ENCODE measurements at regions not wholly inside any gene's neighbourhood (a gene's known extent, or its start where the extent isn't known, plus 50 kb on each side); places are given as distances from the start of the nearest gene placed in this dataset.
"Not testable (repeated sequence)": the region's sequence is repeated elsewhere in the genome, so short reads cannot be mapped to it uniquely, and the experiment has no call there.

DNA sequence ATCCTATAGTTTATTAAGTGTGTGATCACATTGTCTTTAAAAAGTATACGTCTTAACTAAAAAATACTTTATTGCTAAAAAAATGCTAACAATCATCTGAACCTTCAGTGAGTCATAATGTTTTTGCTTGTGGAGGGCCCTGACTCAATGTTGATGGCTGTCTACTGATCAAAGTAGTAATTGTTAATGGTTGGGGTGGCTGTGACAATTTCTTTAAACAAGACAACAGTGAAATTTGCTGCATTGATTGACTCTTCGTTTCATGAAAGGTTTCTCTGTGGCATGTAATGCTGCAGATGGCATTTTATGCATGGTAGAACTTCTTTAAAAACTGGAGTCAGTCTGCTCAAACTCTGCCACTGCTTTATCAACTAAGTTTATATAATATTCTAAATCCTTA is 101.4 kb upstream of the IL15 start:
- no peak for DNase-seq (ENCODE audit: low read depth)

DNA sequence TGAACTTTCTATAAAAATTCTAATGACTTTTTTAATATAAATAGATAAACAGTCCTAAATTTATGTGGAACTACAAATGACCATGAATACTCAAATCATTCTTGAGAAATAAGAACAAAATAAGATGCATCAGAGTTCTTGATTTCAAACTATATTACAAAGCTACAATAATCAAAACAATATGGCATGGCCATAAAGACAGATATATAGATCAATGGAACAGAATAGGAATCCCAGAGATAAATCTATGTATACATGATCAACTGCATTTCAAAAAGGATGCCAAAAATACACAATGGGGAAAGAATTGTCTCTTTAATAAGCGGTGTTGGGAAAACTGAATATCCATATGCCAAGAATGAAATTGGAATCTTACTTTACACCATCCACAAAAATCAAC is 98.4 kb upstream of the IL15 start:
- DNase-seq (ENCODE audit: low read depth), result no peak

DNA sequence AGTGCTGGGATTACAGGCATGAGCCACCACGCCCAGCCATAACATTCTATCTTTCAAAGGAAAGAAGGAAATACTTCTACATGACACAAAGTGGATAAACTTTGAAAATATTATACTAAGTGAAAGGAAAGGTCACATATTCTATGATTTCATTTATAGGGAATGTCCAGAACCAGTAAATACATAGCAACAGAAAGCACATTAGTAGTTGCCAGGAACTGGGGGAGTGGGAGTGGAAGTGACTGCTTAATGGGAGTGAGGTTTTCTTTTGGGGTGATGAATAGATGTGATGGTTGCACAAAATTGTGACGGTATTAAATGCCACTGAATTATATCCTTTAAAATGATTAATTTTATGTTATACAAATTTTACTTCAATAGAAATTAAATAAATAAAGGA is 95.7 kb upstream of the IL15 start:
- no peak for DNase-seq (ENCODE audit: low read depth)

DNA sequence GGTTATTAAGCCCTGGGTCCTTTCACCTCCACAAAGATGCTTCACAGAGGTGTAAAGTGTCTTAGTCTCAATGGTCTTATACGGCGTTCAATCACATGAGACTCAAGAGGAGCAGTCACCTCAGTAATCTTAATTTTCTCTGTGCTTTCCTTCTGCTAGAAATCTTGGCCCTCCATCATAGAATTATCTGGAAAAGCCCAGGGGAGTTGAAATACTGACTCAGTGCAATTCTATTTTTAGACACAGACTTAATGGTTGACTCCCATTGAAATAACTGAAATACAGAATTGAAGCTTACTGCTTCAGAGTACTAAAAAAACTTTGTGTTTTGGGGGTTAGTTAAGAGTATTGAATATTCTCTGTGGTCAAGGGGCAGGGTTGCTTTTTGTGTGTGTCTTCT is 94.5 kb upstream of the IL15 start:
- DNase-seq (ENCODE audit: low read depth), result no peak

DNA sequence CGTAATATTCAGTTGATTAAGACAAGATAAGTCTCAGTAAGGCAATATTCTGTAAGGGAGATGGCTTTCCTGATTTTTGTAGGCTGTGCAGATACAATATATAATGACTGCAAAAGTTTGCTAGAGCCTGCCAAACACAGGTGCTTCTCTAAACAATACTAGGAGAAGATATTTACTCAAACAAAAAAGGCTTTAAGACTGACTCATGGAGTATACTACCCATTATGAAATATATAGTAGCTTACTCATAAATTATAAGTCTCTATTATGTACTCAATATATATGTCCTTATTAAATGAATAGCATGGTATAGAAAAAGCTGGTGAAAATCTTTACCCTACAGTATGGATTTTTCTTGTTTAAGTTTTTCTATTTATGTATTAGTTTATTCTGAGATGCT is 93.2 kb upstream of the IL15 start:
- no peak for DNase-seq (ENCODE audit: low read depth)

DNA sequence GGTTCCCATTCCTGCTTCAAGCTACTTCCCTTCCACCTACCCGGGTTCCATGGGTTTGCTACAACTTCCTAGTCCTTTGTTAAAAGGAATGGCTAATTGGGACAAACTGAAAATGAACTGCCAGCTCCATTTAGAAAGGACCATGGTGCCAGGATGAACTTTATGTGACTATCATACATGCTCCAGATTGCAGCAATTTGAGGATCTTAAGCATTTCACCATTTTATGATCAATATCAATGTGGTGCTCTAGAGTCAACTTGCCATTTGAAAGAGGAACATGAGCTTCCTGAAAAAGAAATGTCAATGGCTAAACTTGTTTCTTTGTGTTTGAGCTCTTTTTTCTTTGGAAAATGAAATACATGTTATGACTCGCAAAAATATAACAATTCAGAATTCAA is 92.7 kb upstream of the IL15 start:
- DNase-seq (ENCODE audit: low read depth), result no peak

DNA sequence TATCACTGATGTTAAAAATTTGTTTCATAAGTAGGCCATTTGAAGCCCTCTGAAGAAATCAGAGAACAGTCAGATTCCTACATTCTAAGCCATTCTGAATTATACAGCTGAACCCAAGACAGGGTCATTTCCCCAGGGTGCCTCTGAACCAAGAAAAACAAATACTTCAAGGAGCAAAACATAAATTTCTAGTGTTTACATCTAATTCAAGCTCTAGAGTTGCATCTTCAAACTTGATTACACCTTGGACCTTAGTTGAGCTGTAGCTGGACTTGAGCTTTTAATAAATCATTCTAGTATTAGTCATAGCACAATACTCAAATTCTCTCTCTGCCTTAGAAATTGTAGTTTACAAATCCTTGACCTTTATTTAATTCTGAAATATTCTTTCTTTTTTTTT is 87.6 kb upstream of the IL15 start:
- no peak for DNase-seq (ENCODE audit: low read depth)

DNA sequence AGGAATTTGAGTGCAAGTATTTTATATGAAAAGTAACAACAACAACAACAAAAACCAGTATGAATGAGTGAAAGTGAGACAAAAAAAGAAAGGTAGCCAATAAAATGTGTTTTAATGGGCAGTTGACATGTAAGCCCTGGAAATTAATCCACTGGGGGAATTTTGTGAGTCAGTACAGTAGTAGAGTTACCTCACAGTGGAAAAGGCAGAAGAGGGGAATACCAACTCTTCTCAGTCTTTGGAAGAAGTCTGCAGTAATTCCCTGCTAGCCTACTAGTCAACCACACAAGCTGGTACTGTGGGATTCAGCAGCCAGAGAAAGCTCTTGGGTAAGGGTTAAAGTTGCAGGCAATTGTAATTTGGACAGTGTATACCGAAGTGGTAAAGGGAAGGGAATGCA is 76.3 kb upstream of the IL15 start:
- DNase-seq (ENCODE audit: low read depth), result no peak

DNA sequence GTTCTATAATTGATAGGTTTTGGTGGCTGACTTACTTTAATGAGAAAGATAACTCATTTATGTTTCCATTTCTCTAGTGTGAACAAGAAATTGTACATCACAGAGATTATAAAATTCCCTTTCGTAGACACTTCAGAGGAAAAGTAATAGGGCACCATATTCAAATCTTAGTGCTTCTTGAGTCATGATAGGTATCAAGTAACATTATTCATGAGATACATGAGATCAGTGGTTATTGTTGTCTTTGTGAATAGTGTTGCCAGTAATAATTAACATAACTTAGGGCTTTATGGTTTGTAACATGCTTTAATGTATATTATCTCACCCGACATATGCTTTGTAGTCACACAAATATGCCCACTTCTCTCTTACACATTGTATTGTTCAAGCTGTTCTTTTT is 73.7 kb upstream of the IL15 start:
- DNase-seq (ENCODE audit: low read depth), result no peak

DNA sequence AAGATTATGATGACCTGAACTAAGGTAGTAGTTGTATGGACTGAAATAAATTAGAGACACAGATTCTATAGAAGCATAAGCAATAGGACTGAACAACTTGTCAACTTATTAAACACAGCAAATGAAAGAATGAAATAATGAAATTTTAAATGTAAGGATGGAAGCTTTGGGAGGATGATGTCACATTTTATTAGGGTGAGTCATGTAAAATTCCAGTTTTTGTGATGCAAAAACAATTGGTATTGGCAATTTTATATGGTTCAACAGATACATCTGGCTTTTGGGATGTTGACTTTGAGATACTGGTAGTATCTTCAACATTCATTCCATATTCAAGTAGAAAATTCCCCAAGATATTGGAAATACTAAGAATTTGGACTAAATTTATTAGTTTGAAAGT is 72.7 kb upstream of the IL15 start:
- no peak for DNase-seq (ENCODE audit: low read depth)

DNA sequence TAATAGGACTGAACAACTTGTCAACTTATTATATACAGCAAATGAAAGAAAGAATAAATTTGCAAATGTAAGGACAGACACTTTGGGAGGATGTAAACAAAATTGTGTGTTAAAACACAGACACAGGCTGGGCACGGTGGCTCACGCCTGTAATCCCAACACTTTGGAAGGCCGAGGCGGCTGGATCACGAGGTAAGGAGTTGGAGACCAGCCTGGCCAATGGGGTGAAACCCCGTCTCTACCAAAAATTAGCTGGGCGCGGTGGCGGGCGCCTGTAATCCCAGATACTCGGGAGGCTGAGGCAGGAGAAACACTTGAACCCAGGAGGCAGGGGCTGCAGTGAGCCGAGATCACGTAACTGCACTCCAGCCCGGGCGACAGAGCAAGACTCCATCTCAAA is 71.4 kb upstream of the IL15 start:
- not testable (repeated sequence) for DNase-seq (ENCODE audit: low read depth)

DNA sequence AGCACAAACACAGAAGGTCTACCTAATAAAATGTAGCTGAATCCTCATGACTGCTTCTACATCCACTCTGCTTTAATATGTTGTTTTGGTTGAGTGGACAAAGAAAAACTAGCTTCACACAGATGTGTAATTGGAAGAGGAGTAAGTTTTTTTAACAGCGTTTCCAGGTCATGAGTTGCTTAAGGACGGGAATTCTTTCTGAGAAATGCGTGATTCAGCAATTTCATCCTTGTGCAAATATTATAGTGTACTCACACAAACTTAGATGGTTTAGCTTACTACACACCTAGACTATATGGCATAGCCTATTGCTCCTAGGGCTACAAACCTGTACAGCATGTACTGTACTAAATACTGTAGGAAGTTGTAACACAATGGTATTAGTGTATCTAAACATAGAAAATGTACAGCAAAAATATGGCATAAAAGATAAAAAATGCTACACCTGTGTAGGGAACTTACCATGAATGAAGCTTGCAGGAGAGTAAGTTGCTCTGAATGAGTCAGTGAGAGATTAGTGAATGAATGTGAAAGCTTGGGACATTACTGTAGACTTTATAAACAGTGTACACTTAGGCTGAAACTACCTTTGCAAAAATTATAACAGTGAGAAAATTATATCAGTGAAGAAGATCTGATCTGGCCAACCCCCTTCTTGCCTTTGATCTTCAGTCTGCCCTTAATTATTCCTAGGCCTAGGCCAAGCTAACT is 70.8 kb upstream of the IL15 start:
- no peak for DNase-seq (ENCODE audit: low read depth)

DNA sequence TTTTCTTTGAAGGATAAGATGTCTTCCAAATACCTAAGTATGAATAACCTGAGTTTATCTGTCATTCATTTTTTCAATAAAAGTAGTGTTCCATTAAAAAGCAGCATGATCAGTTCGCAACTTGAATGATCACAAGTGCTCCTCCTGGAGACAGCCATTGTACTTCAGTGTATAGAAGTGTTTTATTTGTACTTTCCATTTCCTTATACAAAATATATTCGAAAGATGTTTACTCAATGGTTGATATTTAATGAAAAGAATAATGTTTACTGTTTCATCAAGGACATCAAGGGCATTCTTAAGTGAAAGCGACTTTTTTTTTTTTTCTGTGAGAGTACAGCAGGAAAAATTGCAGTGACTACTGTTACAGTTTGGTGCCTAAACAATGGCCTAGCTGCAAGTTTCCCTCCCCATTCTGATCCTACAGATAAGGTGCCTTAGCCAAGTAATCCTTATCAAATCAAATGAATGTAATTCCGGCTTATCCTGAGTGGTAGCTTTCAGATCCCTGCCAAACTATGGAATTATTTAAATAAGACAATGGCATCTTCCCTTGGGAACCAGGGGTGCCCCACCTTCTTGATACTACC is 69.0 kb upstream of the IL15 start:
- DNase-seq (ENCODE audit: low read depth), result no peak

DNA sequence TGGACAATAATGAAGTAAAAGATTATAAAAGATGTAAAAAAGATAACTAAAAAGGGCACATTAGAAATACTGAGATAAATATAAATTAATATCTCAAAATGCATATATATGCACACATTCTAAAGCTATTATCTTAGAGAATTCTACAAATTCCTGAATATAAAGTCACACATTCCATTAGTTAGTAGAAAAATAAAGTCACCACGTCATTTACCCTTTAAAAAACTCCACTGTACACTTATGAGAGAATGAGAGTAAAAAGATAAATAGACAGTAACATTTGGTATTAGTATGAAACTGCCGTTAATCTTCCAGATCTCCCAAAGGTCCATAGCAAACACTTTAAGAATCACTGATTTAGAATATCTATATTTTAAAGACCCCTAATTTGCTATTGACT is 67.2 kb upstream of the IL15 start:
- no peak for DNase-seq (ENCODE audit: low read depth)

DNA sequence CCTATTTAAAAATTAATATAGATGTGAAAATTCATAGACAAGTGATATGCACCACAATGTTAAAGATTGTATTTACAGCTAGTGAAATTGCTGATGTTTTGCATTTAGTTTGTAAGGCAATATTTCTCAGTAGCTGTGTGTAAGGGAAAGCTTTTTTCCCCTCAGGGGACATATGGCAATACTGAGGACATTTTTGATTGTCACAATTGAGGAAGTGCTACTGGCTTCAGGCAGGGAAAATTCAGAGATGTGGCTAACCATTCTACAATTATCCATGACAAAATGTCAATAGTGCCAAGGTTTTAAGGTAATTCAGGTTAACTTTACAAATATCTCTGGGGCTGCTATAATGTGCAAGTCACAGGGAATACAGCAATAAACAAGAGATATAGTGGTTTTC is 66.1 kb upstream of the IL15 start:
- DNase-seq (ENCODE audit: low read depth), result no peak

DNA sequence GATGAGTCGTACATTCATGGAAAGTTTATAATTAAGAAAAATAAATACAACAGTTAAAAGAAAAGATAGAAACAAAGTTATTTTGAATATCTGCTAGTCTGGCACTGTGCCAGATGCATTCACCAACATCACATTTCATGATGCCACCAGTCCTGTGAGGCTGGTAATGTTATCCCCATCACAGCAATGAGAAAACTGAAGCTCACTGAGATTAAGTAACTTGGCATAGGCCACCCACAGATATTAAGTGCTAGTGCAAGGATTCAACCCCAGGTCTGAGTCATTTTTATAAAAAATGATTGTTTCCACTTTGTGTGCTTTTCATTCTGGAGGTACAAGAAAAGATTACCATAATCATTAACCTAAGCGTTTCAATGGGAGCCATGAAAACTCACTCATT is 65.0 kb upstream of the IL15 start:
- no peak for DNase-seq (ENCODE audit: low read depth)

DNA sequence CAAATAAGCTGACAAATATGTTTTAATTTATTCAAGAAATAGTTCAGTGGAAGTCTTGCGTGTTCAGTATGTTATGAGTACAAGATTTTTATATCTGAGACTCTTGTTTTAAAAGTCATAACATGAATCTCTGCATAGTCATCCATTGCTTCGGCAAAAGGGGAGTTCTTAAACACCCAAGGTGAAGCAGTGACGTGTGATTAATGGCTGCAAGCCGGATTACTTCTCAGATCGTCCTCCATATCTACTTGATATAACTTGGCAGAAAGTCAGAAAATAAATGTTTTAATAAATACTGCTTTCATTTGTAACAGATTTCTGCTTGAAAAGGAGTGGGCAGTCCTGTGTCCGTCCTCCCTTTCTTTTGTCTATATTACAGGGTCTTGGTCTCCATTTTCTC is 64.6 kb upstream of the IL15 start:
- DNase-seq (ENCODE audit: low read depth), result no peak

DNA sequence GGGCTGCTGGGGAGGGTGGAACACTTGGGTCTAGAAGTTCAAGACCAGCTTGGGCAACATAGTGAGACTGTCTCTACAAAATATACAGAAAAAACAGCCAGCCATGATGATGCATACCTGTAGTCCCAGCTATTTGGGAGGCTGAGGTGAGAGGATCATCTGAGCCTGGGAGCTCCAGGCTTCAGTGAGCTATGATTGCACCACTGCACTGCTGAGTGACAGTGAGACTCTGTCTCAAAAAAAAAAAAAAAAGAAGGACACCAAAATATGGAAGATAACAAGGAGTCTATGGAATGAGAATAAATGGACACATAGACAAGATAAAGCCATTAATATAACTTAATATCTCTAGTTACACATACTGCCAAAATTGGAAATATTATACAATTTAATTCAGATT is 62.7 kb upstream of the IL15 start:
- no peak for DNase-seq (ENCODE audit: low read depth)

DNA sequence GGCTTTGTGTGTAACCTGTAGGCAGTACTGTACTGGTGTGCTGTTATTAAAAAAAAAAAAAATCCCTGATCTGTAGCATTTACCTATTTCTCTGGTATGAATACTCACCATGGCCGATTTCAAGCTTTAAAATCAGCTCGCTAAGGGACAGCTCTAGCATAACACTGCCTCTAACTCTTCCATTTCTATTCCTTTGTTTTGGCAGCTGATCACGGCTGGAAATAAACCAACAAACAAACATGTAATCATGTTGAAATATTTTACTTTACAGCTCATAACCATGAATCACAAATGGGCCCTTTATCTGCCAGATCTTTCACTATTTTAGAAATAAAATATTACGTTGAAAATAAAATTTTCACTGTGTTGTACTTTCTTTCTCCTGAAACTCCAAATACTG is 60.5 kb upstream of the IL15 start:
- DNase-seq (ENCODE audit: low read depth), result no peak

DNA sequence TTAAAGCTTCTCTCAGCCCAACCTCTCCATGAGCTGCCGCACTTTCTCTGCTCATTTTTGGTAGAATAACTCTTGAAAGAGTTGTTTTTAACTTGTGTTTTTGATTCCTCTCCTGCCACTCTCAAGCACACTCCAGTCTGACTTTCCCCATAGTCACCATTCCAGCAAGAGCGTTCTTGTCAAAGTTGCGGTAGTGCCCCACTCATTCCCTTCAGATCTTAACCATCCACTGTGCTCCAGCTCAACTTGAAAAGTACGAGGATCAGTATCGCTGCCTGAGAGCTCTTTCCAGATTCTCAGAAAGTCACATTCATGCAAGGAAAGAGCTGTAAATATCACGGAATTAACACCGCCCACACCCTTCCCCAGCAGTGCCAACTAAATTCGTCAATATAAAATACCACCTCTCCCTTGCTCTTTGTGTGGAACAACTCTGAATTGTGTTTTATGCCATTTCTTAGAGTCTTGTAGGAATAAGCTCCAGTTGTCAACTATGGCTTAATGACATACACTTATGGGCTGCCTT is 59.7 kb upstream of the IL15 start:
- DNase-seq (ENCODE audit: low read depth), result no peak

DNA sequence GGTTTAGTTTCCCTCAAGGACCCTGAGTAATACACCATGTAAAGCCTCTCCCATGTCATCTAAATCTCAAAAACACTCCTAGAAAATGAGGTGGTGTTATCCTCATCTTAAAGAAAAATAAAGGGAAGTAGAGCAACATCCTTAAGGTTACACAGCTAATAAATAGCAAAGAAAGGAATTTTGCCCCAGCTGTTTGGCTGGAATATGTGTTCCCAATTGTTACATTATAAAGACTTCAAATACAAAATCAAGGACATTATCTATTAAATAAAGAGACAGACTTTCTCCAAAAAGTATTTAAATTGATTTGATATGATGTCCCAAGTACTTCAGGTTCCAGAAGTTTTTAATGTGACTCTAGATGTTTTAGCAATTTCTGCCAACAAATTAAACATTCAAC is 57.9 kb upstream of the IL15 start:
- no peak for DNase-seq (ENCODE audit: low read depth)

DNA sequence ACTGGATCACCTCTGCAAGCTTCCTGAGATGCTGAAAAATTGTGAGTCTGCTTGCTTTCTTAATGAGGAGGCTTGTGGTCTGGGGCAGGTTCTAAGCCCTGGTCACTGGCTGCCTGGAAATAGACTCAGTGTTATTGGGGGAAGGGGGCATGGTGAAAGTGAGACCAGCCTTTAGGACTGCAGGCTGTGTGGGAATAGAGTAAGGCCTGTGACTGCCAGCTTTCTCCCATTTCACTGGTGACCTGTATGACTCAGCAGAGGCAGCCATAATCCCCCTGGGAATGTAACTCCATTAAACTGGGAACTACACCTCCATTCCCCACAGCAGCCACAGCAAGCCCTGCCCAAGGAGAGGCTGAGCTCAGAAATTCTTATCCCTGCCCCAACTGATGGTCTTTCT is 55.9 kb upstream of the IL15 start:
- no peak for DNase-seq (ENCODE audit: low read depth)
